ENCODE measurements at regions not wholly inside any gene's neighbourhood (a gene's known extent, or its start where the extent isn't known, plus 50 kb on each side); places are given as distances from the start of the nearest gene placed in this dataset.
"Not testable (repeated sequence)": the region's sequence is repeated elsewhere in the genome, so short reads cannot be mapped to it uniquely, and the experiment has no call there.

DNA sequence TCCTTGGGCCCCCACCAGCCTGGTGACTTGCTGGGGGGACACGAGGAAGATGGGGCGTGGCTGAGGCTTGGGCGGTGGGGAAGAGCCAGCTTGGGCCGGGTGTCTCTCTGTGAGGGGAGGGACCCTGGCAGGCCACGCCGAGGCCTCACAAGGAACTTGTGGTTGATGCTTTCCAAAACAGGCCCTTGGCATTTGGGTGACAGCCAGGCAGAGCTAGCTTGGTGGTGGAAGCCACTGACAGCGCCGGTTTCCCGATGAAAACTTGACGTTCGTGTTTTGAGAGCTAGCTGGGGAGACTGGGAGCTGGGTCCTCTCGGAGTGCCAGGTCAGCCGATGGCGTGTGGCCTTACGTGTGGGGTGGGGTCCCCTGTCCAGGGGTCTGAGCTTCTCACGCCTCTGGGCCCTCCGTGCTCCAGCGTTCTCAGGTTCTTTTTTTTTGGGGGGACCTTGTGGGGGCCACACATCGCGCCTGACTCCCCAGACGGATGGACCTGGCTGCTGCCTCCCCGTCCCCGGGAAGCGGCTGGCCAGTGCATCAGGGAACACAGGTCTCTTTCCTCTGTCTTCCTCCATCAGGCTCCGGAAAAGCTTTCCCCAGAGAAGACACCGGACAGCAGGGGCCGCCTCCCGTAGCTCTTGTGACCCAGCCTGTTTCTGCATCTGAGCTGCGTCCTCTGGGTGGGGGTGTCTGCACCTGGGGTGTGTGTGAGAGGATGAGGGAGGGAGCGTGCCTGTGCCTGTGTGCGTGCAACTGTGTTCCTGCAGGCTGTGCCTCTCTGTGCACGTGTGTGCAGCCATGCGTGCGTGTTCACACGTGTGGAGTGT is 129.3 kb upstream of the LPCAT1 start:
- no peak for DNase-seq (ENCODE audit: low read depth in 2 of 2)

DNA sequence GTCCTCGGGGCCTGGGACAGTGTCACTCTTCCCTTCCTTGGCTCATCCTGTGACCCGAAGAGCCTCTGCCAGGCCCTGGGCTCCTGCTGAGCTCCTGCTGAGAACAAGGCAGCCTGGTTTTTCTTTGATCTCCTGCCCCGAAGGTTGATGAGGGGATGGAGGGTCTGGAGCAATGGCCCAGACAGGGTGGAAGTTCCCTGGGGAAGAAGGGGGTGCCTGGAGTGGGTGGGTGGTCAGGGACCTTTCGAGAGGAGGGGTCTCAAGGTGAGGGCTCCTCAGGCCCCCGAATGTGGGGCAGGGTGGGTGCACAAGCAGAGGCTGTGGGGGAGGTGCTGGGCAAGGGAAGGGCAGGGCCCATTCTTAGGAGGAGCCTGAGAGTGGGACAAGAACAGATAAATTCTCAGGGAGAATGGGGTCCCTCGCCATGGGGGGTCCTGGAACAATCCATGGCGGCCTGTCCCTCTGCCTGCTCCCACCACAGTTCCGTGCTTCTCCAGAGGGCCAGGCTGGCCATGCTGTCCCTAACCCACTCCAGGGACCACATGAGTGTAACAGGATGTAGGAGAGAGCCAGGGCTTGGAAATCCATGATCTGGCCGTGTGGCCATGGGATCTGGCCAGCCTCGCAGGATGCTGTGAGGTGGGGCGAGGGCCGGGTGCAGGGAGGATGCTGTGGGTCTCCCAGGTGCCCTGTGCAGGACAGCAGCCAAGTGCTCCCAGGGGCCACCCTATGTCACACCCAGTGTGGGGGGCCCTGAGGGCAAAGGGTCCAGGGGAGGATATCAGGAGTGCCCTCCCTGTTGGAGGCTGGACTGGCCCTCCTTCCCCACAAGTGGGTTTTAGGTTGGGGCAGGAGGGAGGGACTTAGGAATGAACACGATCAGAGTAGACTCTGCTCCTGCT is 128.5 kb upstream of the LPCAT1 start:
- DNase-seq (ENCODE audit: low read depth in 2 of 2), result no peak

DNA sequence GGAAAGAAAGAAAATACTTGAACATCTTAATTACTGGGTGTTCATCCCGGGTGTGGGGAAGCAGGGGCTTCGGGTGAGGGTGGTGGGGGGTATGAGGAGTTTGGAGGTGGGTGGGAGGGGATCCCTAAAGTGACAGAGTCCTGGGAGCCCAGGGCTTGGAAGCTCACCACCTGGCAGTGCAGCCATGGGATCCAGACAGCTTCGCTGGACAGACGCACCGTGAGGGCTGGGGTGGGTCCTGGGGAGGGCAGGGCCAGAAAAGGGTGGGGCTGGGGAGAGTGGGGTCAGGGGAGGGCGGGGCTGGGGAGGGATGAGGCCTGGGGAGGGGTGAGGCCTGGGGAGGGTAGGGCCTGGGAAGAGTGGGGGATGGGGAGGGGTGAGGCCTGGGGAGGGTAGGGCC is 127.5 kb upstream of the LPCAT1 start:
- no peak for DNase-seq (ENCODE audit: low read depth in 2 of 2)

DNA sequence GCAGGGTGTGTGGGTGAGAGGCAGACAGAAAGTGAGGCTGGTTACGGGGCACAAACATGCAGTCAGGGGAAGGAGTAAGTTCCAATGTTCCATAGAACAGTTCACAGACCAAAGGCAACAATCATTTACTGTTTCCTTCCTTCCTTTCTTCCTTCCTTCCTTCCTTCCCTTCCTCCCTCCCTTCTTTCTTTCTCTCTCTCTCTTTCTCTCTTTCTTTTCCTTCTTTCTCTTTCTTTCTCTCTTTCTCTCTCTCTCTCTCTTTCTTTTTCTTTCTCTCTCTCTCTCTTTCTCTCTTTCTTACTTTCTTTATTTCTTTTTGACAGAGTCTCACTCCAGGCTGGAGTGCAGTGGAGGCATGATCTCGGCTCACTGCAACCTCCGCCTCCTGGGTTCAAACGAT is 125.8 kb upstream of the LPCAT1 start:
- DNase-seq (ENCODE audit: low read depth in 2 of 2), result no peak

DNA sequence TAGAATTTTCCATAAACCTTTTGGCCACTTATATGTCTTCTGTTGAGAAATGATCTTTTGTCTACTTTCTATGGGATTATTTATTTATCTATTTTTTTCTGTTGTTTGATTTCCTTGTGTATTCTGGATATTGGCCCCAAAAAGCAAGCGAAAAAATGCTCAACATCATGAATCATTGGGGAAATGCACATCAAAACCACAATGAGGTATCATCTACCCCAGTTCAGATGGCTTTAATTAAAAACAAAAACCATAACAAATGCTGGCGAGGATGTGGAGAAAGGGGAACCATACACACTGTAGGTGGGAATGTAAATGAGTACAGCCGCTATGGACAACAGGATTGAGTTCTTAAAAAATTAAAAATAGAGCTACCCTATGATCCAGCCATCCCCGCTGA is 125.0 kb upstream of the LPCAT1 start:
- peak; percentile 51 for DNase-seq (ENCODE audit: low read depth in 2 of 2)

DNA sequence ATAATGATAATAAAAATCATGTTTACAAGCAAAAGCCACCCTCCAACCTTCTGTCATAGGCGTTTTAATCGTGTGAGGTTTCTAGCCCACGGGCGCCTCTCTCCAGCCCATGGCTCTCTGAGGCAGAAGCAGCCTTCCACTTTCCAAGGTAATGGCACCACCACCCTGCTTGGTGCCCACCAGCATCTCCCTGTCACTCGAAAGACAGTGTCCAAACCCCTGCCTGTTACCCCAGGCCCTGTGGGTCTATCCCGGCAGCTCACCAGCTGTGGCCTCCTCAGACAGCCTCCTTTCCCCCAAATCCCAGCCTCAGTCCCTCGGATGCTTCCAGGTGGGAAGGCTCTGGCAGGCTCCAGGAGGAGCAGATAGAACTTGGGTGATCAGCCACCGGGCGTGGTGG is 123.8 kb upstream of the LPCAT1 start:
- no peak for DNase-seq (ENCODE audit: low read depth in 2 of 2)

DNA sequence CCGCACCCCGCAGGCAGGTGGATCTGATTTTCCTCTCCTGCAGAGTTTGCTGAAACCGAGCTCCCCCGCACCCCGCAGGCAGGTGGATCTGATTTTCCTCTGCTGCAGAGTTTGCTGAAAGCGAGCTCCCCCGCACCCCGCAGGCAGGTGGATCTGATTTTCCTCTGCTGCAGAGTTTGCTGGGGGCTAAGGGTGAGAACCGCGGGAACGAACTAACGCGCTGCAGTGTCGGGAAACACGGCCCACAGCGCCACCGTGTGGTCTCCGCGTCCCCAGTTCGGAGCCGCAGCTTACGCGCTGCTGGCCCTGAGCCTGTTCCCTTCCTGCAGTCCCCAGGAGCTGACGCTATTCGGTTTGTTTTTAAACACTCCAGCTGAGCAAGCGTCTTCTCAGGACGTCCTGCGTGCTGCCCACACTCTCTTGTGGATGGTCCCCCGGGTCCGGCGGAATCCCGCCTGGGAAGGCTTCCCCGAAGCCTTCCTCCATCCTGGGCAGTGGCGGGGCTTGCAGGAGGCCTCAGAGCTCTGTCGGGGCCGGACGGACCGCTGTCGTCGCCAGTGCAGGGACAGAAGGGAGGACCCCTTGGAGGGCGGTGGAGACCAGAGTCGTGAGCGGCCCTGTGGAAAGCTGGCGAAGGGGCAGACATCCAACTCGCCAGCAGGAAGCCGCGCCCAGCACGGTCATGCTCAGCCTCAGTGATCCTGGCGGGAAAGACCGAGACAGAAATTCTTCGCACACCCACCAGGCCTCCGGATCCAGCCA is 121.2 kb upstream of the LPCAT1 start:
- peak; percentile 24 to 33 for DNase-seq (ENCODE audit: low read depth in 2 of 2)

DNA sequence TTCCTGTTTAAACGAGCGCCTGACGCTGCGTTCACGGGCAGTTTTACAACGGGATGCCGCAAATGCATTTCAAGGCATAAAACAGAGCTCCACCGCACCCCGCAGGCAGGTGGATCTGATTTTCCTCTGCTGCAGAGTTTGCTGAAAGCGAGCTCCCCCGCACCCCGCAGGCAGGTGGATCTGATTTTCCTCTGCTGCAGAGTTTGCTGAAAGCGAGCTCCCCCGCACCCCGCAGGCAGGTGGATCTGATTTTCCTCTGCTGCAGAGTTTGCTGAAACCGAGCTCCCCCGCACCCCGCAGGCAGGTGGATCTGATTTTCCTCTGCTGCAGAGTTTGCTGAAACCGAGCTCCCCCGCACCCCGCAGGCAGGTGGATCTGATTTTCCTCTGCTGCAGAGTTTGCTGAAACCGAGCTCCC is 120.6 kb upstream of the LPCAT1 start:
- DNase-seq (ENCODE audit: low read depth in 2 of 2), result not testable (repeated sequence)

DNA sequence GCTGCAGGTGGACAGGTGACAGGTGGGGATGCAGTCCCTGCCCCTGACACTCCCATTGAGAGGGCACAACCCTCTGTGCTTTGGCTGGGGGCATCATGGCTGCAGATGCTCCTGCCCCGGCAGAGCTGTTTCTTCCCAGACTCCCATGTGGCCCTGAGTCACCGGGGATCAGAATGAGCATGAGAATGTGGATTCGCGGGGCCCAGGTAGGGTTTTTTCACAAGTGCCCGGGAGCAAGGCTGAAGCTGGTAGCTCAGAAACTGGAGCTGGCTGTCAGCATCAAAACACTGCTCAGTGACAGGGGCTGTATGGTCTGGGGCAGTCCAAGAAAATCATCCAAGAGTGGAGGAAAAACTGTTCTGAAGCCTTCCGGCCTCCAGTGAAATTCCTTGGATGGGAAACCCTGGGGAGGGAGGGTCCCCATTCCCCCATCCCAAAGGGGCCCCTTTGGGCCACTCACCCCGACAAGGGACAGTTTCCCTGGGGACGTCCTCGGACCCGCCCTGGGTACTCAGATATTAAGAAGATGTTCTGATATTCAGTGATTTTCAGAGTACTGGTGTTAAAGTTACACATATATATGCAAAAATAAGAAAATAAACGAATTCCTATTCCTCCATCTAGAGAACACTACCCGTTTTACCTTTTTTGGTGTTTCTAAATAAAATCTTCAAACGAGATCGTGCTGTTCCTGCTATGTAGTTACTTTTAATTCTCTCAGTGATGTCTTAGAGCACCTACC is 120.1 kb upstream of the LPCAT1 start:
- DNase-seq (ENCODE audit: low read depth in 2 of 2), result no peak

DNA sequence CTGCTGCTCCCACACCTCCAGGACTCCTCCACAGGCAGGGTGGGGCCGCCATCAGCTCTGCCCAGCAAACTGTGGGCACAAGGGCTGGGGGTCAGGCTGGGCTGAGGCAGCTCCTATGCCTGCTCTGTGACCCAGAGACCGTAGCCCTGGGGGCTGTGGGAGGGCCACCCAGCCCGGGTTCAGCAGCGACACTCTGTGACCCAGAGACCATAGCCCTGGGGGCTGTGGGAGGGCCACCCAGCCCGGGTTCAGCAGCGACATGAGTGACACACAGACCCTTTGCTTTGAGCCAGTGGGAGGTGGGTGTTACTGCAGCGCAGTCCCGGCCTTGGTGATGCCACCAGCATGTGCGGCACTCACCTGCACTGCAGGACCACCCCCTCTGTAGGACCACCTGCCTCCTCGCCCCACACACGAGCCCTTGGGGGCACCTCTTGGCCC is 118.9 kb upstream of the LPCAT1 start:
- DNase-seq (ENCODE audit: low read depth in 2 of 2), result no peak

DNA sequence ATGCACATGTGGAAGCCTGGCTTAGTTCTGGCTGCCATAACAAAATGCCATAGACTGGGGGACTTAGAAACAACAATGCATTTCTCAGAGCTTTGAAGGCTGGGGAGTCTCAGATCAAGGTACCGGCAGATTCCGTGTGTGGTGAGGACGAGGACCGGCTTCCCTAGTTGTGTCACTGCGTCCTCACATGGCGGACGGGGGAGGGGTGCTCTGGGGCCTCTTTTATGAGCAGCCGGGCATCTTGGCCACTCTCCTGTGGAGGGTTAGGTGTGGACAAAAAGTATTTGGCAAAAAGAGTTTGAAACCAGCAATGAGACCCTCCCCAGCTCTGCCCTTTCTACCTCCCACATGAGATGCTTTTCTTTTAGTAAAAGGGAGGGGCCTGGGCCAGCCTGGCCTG is 118.5 kb upstream of the LPCAT1 start:
- DNase-seq (ENCODE audit: low read depth in 2 of 2), result no peak

DNA sequence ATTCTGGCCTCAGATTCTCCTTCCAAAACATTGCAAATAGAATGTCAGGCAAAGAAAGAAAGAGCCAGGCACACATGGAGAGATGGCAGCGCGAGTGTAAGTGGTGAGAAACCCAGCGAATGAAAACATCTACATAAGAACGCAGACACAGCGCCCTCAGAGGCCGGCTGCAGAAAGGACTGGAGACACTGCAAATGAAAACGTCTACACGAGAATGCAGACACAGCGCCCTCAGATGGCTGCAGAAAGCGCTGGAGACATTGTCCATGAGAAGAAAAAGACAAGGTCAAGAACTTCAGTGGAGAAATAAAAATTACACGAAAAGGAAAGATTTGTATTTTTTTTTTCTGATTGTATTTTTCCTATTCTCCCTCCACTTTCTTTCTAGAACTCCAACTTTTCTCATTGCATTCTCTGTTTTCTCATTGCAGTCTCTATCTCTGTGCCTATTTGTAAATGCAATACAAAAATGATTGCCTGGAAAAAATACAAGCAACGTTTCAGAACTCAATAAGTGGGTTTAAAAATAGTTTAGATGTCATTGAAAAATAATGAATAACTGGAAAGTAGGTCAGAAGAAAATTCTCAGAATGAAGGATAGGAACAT is 117.9 kb upstream of the LPCAT1 start:
- peak; percentile 34 to 36 for DNase-seq (ENCODE audit: low read depth in 2 of 2)

DNA sequence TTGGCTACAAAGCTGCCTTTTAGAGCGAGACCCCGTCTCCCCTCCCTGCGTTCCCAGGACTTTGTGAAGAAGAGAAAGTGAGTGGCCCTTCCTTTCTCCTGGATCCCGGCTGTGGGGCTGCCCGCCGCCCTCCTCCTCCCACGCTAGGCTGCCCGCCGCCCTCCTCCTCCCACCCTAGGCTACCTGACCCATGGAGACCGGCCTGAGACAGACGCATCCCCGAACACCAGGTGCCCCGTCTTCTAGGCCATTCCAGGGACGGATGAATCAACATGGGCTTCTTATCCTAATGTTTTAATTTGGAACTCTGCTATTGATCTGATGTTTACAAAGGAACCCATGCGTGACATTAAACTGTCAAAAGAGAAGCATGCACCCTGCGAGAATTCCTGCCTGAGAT is 117.3 kb upstream of the LPCAT1 start:
- no peak for DNase-seq (ENCODE audit: low read depth in 2 of 2)

DNA sequence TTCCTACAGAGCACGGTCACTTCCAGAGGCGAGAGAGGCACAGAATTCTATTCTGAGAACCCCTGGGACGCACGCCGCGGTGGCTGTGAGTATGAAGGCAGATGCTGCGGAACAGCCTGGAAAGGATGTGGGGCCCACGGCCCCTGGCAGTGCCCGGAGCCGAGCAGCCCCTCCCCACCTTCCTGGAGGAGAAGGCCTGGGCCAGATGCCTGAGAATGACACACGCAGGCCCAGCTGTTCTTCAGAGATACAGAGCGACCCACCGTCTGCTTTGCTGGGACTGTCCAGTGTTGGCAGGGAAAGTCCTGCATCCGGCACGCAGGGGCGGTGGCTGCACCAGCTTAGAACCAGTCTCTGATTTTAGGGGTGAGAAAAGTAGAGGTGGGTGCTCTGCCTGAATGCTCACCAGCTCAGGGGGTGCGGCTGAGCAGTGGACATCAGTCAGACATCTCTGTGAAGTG is 116.7 kb upstream of the LPCAT1 start:
- DNase-seq (ENCODE audit: low read depth in 2 of 2), result no peak

DNA sequence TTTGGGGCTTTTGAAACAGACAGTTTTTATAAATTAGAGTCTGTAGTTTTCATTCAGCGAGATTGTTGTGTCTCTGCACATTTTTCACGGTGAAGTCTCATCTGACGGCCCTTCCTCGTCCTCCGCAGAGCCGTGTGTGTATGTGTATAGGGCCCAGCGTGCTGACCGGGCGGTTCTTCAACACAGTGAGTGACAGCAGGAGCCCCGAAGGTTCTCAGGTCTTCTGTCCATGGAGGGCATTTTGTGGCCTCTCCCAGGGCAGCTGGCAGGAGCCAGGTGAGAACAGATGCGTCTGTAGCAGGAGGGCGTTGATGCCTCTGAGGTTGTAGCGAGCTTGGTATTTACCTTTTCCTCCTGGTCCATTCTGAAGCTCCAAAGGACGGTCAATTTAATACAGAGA is 116.0 kb upstream of the LPCAT1 start:
- no peak for DNase-seq (ENCODE audit: low read depth in 2 of 2)

DNA sequence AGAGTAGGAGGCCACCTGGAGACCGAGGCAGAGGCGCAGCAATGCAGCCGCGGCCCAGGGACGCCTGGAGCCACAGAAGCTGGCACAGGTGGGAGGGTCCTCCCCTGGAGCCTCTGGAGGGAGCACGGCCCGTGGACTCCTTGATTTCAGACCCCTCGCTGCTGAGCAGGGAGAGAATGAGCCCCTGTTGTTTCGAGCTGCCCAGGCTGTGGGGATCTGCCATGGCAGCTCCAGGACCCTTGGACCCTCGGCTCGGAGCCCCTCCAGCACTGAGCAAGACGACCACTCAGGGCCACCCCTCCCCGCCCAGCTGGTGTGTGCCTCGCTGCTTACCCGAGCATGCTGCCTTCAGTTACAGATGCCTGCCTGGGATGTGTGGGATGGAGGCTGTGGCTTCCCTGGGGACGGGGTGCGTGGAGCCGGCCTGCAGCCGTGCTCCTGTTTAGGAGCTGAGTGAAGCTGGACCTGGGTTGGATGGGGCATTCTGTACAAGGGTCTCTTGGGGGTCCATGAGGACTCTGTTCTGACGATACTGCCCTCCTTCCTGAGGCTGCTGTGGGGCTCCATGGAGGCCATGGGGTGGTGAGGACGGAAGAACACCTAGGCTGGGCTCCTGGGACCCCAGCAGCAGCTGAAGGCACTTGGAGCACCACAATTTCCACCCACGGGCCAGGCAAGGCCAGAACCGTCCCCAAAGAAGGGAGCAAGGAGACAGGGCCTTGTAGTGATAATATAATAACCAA is 115.1 kb upstream of the LPCAT1 start:
- DNase-seq (ENCODE audit: low read depth in 2 of 2), result no peak

DNA sequence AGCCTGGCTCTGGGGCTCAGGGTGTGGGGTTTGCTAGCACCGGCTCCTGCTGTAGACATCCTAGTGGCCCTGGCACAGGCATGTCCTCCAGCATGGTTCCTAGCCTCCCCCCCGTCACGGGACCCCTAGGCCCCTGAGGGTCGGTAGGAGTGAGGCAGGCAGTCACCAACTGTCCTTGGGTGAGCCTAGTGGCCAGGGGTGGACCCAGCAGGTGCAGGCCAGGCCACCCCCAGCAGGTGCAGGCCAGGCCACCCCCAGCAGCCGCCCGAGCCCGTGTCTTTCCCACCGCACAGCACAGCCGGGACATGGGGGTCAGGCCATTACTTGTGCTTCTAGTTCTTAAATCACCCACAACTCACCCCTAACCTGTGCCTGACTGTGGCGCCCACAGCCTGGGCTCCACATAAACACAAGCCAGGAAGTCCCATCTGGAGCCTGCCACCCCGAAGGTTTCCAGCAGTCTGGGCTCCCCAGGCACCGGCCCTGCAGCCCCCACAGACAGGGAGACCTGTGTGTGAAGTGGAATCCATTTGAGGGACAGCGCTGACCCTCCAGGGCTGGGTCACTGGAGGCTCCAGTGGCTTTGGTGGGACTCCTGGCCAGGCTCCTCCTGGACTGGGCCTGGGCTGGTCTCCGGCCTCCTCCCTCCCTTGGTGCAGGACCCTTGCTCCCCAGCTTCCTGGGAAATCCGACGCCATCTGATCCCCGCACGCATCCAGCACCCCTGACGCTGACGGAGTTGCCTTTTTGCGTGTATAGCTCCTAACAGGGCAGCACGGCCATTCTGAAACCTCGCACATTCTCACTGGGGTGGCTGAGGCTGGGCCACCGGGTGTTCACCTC is 114.1 kb upstream of the LPCAT1 start:
- no peak for DNase-seq (ENCODE audit: low read depth in 2 of 2)

DNA sequence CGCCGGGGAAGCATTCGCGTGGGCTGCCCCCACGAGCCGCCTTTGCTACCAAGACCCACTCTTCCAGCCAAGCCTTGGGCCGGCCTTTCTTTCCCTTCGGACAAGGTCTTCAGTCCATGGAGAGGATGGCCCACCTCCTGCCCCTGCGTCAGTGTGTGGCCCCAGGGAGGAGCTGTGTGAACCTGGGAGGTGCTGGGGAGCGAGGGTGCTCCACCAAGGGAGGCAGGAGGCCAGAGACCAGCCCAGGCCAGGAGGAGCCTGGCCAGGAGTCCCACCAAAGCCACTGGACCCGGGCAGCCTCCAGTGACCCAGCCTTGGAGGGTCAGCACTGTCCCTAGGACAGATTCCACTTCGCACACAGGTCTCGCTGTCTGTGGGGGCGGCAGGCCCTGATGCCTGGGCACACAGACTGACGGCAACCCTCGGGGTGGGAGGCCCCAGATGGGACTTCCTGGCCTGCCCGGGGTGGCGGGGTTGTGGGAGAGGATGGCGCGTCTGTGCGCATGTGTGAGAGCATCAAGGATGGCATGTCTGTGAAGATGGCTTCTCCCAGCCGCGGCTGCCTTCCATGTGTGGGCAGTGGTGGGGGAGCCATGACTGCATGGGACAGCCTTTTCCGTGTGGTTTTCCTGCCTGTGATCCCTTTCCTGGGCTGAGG is 113.3 kb upstream of the LPCAT1 start:
- no peak for DNase-seq (ENCODE audit: low read depth in 2 of 2)
